ENCODE measurements at regions not wholly inside any gene's neighbourhood (a gene's known extent, or its start where the extent isn't known, plus 50 kb on each side); places are given as distances from the start of the nearest gene placed in this dataset.

GRCh38 chr13:99066219-99066618 is 88.4 kb upstream of the DOCK9 start:
- Histone ChIP-seq H3K27ac (ENCODE audit: low read depth, low read length) (peak overlapping the region; percentile 69; the same call in 1 of the 2 replicates), H2AFZ (ENCODE audit: low read depth, low read length, poor library complexity, severe bottlenecking) (no peak overlapping the region), H3K9me3 (ENCODE audit: control insufficient read depth in 1 of 2, insufficient read depth in 1 of 2, low read depth in 1 of 2, low read length in 2 of 2) (peaks cover 0 to 4% of the 10 kb centered on the region in 2 experiments; a peak in 1 of 4 replicates), H3K79me2 (ENCODE audit: insufficient read depth, low read length) (peaks cover 12% of the 10 kb centered on the region), H3K36me3 (ENCODE audit: control insufficient read depth in 1 of 2, insufficient read depth in 2 of 2, low read length in 2 of 2) (no peaks in the 10 kb centered on the region; a peak in 1 of 4 replicates), H3K9me2 (ENCODE audit: insufficient read depth) (no peaks in the 10 kb centered on the region), H3K9ac (ENCODE audit: low read length) (no peak overlapping the region), H3K4me1 (ENCODE audit: control insufficient read depth in 1 of 2, insufficient read depth in 2 of 2, low read length in 2 of 2) (peaks cover 20 to 39% of the 10 kb centered on the region in 2 experiments), H4K20me1 (ENCODE audit: insufficient read depth) (no peaks in the 10 kb centered on the region), H3K4me2 (ENCODE audit: low read length) (no peak overlapping the region), H3K27me3 (ENCODE audit: insufficient read depth, low read length) (no peaks in the 10 kb centered on the region), H3K4me3 (replicated peaks in 1 of 2; ENCODE audit: low read depth in 1 of 2, low read length in 2 of 2) (no peak overlapping the region)
- POLR2A ChIA-PET, result no interaction called here
- DNase-seq (ENCODE audit: low read depth, low spot score) (no peak), ATAC-seq (no peak)
- CTCF ChIA-PET, result no interaction called here
- intact Hi-C loops (cut with micrococcal nuclease), result no loop called here
- RAD21 ChIA-PET (ENCODE audit: low non-redundant PET in 1 of 2, low total read pairs in 2 of 2, uncharacterized antibody in 2 of 2, unreplicated experiment in 2 of 2), result no interaction called here
- BruUV-seq (replicated peaks), result no TSS peak
- TF ChIP-seq ZNF274 (IDR thresholded peaks at IDR 0.05; ENCODE audit: low read depth, low read length), result no peak
- TF ChIP-seq, protein P1, sequence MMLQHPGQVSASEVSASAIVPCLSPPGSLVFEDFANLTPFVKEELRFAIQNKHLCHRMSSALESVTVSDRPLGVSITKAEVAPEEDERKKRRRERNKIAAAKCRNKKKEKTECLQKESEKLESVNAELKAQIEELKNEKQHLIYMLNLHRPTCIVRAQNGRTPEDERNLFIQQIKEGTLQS (IDR thresholded peaks at IDR 0.05), result no peak
- TF ChIP-seq SP1 (IDR thresholded peaks at IDR 0.05; ENCODE audit: low read depth), result no peak
- no peak for TF ChIP-seq CTCF (IDR thresholded peaks at IDR 0.05 in 2 of 3, conservative IDR thresholded peaks at IDR 0.05 in 1 of 3; ENCODE audit: borderline replicate concordance in 1 of 3, insufficient read depth in 1 of 3, low read depth in 2 of 3, low read length in 2 of 3)

DNA sequence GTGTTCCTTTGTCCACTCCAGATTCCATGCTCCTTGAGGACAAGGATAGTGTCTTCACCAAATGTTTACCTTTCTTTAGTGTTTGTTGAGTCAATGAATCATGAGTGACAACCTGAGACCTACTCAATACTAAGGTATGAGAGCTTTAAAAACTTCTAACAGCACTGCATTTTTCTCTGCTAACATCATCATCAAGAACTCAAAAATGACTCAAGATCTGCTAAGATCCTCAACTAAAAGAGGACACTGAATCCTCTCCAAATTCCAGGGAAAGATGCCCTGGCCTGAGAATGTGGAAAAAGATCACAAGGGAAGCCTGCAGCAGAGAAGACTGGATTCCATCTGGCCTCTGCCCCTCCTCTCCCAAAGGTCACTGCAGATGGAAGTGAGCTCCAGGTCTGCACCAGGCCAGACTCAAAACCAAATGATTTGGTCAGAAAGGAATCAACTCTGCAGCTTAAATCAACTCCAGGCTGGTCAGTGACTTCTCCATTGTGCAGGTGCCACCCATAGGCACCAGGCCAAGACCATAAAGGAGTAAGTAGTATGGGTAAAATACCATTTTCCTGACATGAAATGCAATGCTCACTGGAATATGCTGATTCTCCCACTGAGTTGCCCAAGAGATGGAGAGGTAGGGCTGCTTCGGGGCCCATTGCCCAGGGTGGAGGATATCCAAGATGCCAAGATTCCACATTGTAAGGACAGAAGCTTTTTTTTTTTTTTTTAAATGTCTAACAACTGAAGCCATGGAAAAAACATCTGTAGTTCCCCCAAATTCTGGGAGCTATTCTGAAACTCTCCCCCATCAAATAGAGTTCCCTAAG is 89.5 kb upstream of the DOCK9 start:
- ChIA-PET RAD21 (ENCODE audit: low non-redundant PET in 1 of 2, low total read pairs in 2 of 2, uncharacterized antibody in 2 of 2, unreplicated experiment in 2 of 2) (no interaction called here), CTCF (no interaction called here), POLR2A (no interaction called here)
- no TSS peak for BruUV-seq (replicated peaks)
- H3K36me3 ChIP-seq (ENCODE audit: control insufficient read depth in 1 of 2, insufficient read depth in 2 of 2, low read length in 2 of 2), result no peaks in the 10 kb centered on the region; a peak in 1 of 4 replicates
- intact Hi-C loops (cut with micrococcal nuclease), result no loop called here
- ATAC-seq, result peak; percentile 87
- H3K4me1 ChIP-seq (ENCODE audit: control insufficient read depth in 1 of 2, insufficient read depth in 2 of 2, low read length in 2 of 2), result peaks cover 20 to 39% of the 10 kb centered on the region in 2 experiments
- peak overlapping the region; percentile 58 for H3K4me2 ChIP-seq (ENCODE audit: low read length)
- no peaks in the 10 kb centered on the region for H3K27me3 ChIP-seq (ENCODE audit: insufficient read depth, low read length)
- no peak overlapping the region for H3K9ac ChIP-seq (ENCODE audit: low read length)
- no peaks in the 10 kb centered on the region for H4K20me1 ChIP-seq (ENCODE audit: insufficient read depth)
- peaks cover 0 to 4% of the 10 kb centered on the region in 2 experiments; a peak in 1 of 4 replicates for H3K9me3 ChIP-seq (ENCODE audit: control insufficient read depth in 1 of 2, insufficient read depth in 1 of 2, low read depth in 1 of 2, low read length in 2 of 2)
- DNase-seq (ENCODE audit: low read depth, low spot score), result peak; percentile 70
- peak overlapping the region in 1 of 2 experiments; percentile 17; a peak in 1 of 4 replicates for H3K4me3 ChIP-seq (replicated peaks in 1 of 2; ENCODE audit: low read depth in 1 of 2, low read length in 2 of 2)
- no peaks in the 10 kb centered on the region for H3K9me2 ChIP-seq (ENCODE audit: insufficient read depth)
- peak overlapping the region; percentile 69 for H3K27ac ChIP-seq (ENCODE audit: low read depth, low read length)
- H2AFZ ChIP-seq (ENCODE audit: low read depth, low read length, poor library complexity, severe bottlenecking), result no peak overlapping the region
- H3K79me2 ChIP-seq (ENCODE audit: insufficient read depth, low read length), result peaks cover 12% of the 10 kb centered on the region
- no peak for TF ChIP-seq EZH2phosphoT487 (IDR thresholded peaks at IDR 0.05; ENCODE audit: borderline replicate concordance)
- TF ChIP-seq, protein P1 (IDR thresholded peaks at IDR 0.05), result peak; percentile 77
- TF ChIP-seq, protein P2, sequence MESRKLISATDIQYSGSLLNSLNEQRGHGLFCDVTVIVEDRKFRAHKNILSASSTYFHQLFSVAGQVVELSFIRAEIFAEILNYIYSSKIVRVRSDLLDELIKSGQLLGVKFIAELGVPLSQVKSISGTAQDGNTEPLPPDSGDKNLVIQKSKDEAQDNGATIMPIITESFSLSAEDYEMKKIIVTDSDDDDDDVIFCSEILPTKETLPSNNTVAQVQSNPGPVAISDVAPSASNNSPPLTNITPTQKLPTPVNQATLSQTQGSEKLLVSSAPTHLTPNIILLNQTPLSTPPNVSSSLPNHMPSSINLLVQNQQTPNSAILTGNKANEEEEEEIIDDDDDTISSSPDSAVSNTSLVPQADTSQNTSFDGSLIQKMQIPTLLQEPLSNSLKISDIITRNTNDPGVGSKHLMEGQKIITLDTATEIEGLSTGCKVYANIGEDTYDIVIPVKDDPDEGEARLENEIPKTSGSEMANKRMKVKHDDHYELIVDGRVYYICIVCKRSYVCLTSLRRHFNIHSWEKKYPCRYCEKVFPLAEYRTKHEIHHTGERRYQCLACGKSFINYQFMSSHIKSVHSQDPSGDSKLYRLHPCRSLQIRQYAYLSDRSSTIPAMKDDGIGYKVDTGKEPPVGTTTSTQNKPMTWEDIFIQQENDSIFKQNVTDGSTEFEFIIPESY (IDR thresholded peaks at IDR 0.05; ENCODE audit: extremely low read depth, insufficient replicate concordance, low read length), result no peak
- no peak for TF ChIP-seq EGR1 (IDR thresholded peaks at IDR 0.05; ENCODE audit: low read depth)
- no peak for TF ChIP-seq POLR2A (IDR thresholded peaks at IDR 0.05; ENCODE audit: borderline replicate concordance, extremely low read depth, insufficient read depth, insufficient read length)
- peak; percentile 97 for TF ChIP-seq FOSL1 (IDR thresholded peaks at IDR 0.05; ENCODE audit: low read depth)
- TF ChIP-seq CEBPB (IDR thresholded peaks at IDR 0.05; ENCODE audit: low read depth), result peak; percentile 70
- peak; percentile 70 for TF ChIP-seq SIN3A (IDR thresholded peaks at IDR 0.05; ENCODE audit: low read depth)
- peak; percentile 93 for TF ChIP-seq JUND (IDR thresholded peaks at IDR 0.05)
- peak; percentile 82 for TF ChIP-seq SP1 (IDR thresholded peaks at IDR 0.05; ENCODE audit: low read depth)
- peak; percentile 65; the same call in 1 of the 2 replicates for TF ChIP-seq SRF (IDR thresholded peaks at IDR 0.05; ENCODE audit: low read depth)

Measured in HCT116 (cell line).